ENCODE measurements at regions not wholly inside any gene's neighbourhood (a gene's known extent, or its start where the extent isn't known, plus 50 kb on each side); places are given as distances from the start of the nearest gene placed in this dataset.

GRCh38 chr5:158601118-158601517, 498.6 kb downstream of the EBF1 start:
- TF ChIP-seq CTCF (IDR thresholded peaks at IDR 0.05) (no peak), POLR2A (IDR thresholded peaks at IDR 0.05) (no peak)
